DOHH2 (cell line): ENCODE measurements at regions not wholly inside any gene's neighbourhood (a gene's known extent, or its start where the extent isn't known, plus 50 kb on each side); places are given as distances from the start of the nearest gene placed in this dataset.
"Not testable (repeated sequence)": the region's sequence is repeated elsewhere in the genome, so short reads cannot be mapped to it uniquely, and the experiment has no call there.

Experiments used
- CTCF ChIP-seq: fragments of 200-600 bp; sonication (generic); IDR thresholded peaks from one replicate; pipeline ENCODE4 v1.5.1; 2014; ENCODE audit warnings: antibody characterized with exemption, mild to moderate bottlenecking, low read depth, low read length; ENCODE audit not compliant: poor library complexity, severe bottlenecking
- EZH2phosphoT487 ChIP-seq: fragments of 200-600 bp; sonication (generic); IDR thresholded peaks from 2 replicates; pipeline ENCODE4 v1.6.1; 2017; ENCODE audit warnings: borderline replicate concordance, mild to moderate bottlenecking, antibody characterized with exemption, low read length, moderate library complexity, mixed read lengths

GRCh38 chr21:9017206-9017605 is 1504.2 kb upstream of the TPTE start:
- not testable (repeated sequence) for TF ChIP-seq CTCF, EZH2phosphoT487
